ENCODE measurements at regions not wholly inside any gene's neighbourhood (a gene's known extent, or its start where the extent isn't known, plus 50 kb on each side); places are given as distances from the start of the nearest gene placed in this dataset.
"Not testable (repeated sequence)": the region's sequence is repeated elsewhere in the genome, so short reads cannot be mapped to it uniquely, and the experiment has no call there.

DNA sequence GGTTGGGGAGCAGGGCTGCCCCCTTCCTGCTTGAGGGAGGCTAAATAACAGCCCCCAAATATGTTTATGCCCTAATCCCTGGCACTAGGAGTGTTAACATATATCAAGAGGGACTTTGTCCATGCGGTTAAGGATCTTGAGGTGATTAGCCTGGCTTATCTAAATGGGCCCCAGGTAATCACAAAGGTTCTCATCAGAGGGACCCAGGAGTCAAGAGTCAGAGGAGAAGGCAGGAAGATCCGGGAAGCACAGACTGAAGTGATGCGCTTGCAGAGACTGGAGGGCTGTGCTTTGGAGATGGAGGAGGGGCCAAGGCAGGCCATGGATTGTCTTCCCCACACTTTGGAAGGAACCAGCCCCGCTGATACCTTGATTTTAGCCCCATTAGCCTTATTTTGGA lies 86.4 kb downstream of the IER5 start:
- Histone ChIP-seq H3K36me3 (ENCODE audit: control insufficient read depth, insufficient read depth, low read length, severe bottlenecking) (no peaks in the 10 kb centered on the region), H3K4me3 (ENCODE audit: low read length) (no peak overlapping the region), H3K27me3 (replicated peaks; ENCODE audit: control insufficient read depth, insufficient read depth, low read length) (no peaks in the 10 kb centered on the region), H3K9ac (ENCODE audit: low read length) (no peak overlapping the region), H3K9me3 (ENCODE audit: control insufficient read depth, low read length) (peaks cover 11% of the 10 kb centered on the region), H3K4me1 (ENCODE audit: control insufficient read depth, insufficient read depth, low read length) (peaks cover 14% of the 10 kb centered on the region)
- DNase-seq (ENCODE audit: low read depth) = no peak

DNA sequence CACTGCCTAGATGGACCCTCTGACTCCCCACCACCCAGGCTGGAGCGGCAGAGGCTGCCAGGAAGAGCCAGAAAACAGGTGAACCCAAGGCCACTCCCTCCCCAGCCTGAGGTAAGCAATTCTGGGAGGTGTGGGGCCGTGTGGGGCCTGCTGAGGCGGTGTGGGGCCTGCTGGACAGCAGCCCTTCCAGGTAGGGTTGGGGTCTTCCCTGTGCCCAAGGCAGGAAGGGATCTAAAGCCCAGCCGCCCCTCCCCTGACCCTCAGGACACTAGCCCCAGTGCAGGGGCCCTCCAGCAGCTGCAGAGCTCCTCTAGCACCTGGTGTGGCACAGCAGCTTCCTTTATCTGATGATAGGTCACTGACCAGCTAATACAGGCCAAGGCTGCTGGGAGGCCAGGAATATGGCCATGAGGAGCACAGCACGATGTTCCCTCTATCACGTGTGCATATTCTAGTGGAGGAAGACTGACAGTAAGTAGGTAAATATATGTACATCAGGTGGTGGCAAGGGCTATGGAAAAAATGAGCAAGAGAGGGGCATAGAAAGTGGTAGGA lies 86.9 kb downstream of the IER5 start:
- no peak for DNase-seq (ENCODE audit: low read depth)
- no peaks in the 10 kb centered on the region for H3K27me3 ChIP-seq (replicated peaks; ENCODE audit: control insufficient read depth, insufficient read depth, low read length)
- no peaks in the 10 kb centered on the region for H3K36me3 ChIP-seq (ENCODE audit: control insufficient read depth, insufficient read depth, low read length, severe bottlenecking)
- H3K4me1 ChIP-seq (ENCODE audit: control insufficient read depth, insufficient read depth, low read length) = peaks cover 20% of the 10 kb centered on the region
- H3K9me3 ChIP-seq (ENCODE audit: control insufficient read depth, low read length) = peaks cover 11% of the 10 kb centered on the region
- H3K9ac ChIP-seq (ENCODE audit: low read length) = no peak overlapping the region
- no peak overlapping the region for H3K4me3 ChIP-seq (ENCODE audit: low read length)

DNA sequence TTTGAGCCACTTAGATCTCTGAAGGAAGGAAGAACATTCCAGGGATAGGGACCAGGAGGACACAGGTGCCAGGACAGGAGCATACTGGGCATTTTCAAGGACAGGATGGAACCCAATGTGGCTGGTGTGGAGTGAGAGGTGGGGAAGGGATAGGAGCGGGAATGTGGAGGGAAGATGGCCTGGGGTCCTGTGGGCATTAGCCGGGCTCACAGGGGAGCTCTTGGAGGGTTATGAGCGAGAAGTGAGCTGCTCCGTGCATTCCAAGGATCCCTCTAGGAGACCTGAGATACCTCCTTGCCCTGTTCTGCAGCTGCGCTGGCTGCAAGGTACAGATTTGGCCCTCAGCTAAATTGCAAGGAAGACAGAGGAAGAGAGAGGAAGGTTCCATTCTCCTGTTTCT lies 87.5 kb downstream of the IER5 start:
- no peak overlapping the region for H3K9ac ChIP-seq (ENCODE audit: low read length)
- H3K4me3 ChIP-seq (ENCODE audit: low read length) = no peak overlapping the region
- peaks cover 10% of the 10 kb centered on the region for H3K9me3 ChIP-seq (ENCODE audit: control insufficient read depth, low read length)
- H3K36me3 ChIP-seq (ENCODE audit: control insufficient read depth, insufficient read depth, low read length, severe bottlenecking) = no peaks in the 10 kb centered on the region
- no peak for DNase-seq (ENCODE audit: low read depth)
- peaks cover 3% of the 10 kb centered on the region for H3K27me3 ChIP-seq (replicated peaks; ENCODE audit: control insufficient read depth, insufficient read depth, low read length)
- peaks cover 23% of the 10 kb centered on the region for H3K4me1 ChIP-seq (ENCODE audit: control insufficient read depth, insufficient read depth, low read length)

GRCh38 chr1:181178241-181178879 lies 89.9 kb downstream of the IER5 start:
- DNase-seq (ENCODE audit: low read depth) = no peak
- Histone ChIP-seq H3K27me3 (replicated peaks; ENCODE audit: control insufficient read depth, insufficient read depth, low read length) (peaks cover 16% of the 10 kb centered on the region), H3K4me1 (ENCODE audit: control insufficient read depth, insufficient read depth, low read length) (peaks cover 23% of the 10 kb centered on the region), H3K9me3 (ENCODE audit: control insufficient read depth, low read length) (no peaks in the 10 kb centered on the region), H3K9ac (ENCODE audit: low read length) (no peak overlapping the region), H3K36me3 (ENCODE audit: control insufficient read depth, insufficient read depth, low read length, severe bottlenecking) (no peaks in the 10 kb centered on the region), H3K4me3 (ENCODE audit: low read length) (no peak overlapping the region)

DNA sequence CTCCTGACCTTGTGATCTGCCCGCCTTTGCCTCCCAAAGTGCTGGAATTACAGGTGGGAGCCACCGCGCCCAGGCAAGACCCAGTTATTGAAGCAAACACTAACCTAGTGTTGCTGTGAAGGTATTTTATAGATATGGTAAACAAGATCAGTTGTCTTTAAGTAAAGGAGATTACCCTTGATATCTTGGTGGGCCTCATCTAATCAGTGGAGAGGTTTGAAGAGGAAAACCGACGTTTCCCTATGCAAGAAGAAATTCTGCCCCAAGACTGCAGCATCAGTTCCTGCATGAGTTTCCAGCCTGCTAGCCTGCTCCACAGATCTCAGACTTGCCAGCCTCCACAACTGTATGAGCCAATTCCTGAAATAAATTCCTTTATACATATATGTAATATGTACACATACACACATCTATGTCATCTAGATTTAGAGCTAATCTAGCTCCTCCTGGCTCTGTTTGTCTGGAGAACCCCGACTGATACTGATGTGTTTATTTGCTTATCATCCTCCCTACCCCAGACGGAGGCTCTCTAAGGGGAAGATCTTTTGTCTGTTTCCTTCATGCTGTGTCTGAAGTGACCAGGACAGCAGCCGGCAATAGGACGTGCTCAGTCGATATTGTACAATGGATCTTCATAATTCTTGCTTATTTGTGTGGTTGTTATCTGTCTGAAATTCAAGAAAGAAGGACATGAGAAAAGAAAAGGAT lies 90.9 kb downstream of the IER5 start:
- peak overlapping the region; percentile 25 for H3K4me3 ChIP-seq (ENCODE audit: low read length)
- peak overlapping the region; percentile 18 for H3K9ac ChIP-seq (ENCODE audit: low read length)
- peaks cover 23% of the 10 kb centered on the region for H3K4me1 ChIP-seq (ENCODE audit: control insufficient read depth, insufficient read depth, low read length)
- no peak for DNase-seq (ENCODE audit: low read depth)
- H3K36me3 ChIP-seq (ENCODE audit: control insufficient read depth, insufficient read depth, low read length, severe bottlenecking) = no peaks in the 10 kb centered on the region
- no peaks in the 10 kb centered on the region for H3K9me3 ChIP-seq (ENCODE audit: control insufficient read depth, low read length)
- peaks cover 24% of the 10 kb centered on the region for H3K27me3 ChIP-seq (replicated peaks; ENCODE audit: control insufficient read depth, insufficient read depth, low read length)

DNA sequence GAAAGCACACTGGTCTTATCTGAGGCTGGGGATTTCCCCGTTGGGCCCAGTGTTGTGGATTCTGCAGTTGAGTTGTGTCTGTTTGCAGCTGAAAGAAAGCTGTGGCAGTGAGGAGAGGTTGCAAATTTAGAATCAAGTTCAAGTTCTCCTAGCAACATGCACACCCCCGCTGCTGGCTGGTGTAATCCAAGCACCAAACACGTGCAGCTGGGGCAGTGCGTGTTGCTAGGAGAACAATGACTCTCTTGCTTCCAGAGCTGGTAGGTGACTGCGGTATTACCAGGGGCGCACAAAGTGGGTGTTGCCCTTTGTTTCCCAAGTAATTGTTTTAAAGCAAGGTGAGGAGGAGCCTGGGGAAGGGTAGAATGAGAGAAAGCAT lies 91.5 kb downstream of the IER5 start:
- H3K9ac ChIP-seq (ENCODE audit: low read length) = peak overlapping the region; percentile 18
- no peaks in the 10 kb centered on the region for H3K9me3 ChIP-seq (ENCODE audit: control insufficient read depth, low read length)
- no peaks in the 10 kb centered on the region for H3K36me3 ChIP-seq (ENCODE audit: control insufficient read depth, insufficient read depth, low read length, severe bottlenecking)
- H3K27me3 ChIP-seq (replicated peaks; ENCODE audit: control insufficient read depth, insufficient read depth, low read length) = peaks cover 29% of the 10 kb centered on the region
- DNase-seq (ENCODE audit: low read depth) = peak; percentile 77
- peaks cover 23% of the 10 kb centered on the region for H3K4me1 ChIP-seq (ENCODE audit: control insufficient read depth, insufficient read depth, low read length)
- peak overlapping the region; percentile 25 for H3K4me3 ChIP-seq (ENCODE audit: low read length)

DNA sequence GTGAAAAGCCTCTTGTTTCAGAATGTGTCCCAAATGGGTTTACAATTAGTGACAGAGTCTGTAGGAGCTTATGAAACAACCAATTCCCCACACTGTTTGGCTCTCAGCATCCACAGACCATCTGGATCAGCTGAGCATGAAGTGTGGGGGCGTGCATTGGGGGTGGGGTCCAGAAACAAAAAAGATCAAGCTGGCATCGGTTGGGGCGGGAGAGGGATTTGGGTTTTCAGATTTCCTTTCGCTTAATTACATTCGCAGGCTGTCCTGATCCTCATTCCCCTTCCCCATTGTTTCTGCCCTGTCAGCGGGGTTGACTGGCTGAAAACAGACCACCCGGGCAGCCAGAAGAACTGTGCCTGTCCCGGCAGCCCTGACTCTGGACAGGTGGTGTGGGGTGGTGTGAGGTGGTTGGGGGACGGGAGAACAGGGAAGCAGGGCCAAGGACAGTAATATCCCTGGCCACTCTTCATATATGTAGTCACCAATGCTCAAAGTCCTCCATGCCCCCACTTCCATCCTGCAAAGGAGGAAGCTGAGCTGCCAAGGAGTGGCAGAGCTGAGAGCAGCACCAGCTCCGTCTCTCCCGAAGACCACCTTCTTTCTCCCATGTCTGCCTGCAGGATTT lies 92.0 kb downstream of the IER5 start:
- H3K9ac ChIP-seq (ENCODE audit: low read length) = no peak overlapping the region
- H3K27me3 ChIP-seq (replicated peaks; ENCODE audit: control insufficient read depth, insufficient read depth, low read length) = peaks cover 34% of the 10 kb centered on the region
- no peaks in the 10 kb centered on the region for H3K36me3 ChIP-seq (ENCODE audit: control insufficient read depth, insufficient read depth, low read length, severe bottlenecking)
- no peak overlapping the region for H3K4me3 ChIP-seq (ENCODE audit: low read length)
- peaks cover 23% of the 10 kb centered on the region for H3K4me1 ChIP-seq (ENCODE audit: control insufficient read depth, insufficient read depth, low read length)
- no peaks in the 10 kb centered on the region for H3K9me3 ChIP-seq (ENCODE audit: control insufficient read depth, low read length)
- DNase-seq (ENCODE audit: low read depth) = no peak

GRCh38 chr1:181181792-181182585 lies 93.5 kb downstream of the IER5 start:
- Histone ChIP-seq H3K4me3 (ENCODE audit: low read length) (no peak overlapping the region), H3K9ac (ENCODE audit: low read length) (no peak overlapping the region)
- no peak for DNase-seq (ENCODE audit: low read depth)

DNA sequence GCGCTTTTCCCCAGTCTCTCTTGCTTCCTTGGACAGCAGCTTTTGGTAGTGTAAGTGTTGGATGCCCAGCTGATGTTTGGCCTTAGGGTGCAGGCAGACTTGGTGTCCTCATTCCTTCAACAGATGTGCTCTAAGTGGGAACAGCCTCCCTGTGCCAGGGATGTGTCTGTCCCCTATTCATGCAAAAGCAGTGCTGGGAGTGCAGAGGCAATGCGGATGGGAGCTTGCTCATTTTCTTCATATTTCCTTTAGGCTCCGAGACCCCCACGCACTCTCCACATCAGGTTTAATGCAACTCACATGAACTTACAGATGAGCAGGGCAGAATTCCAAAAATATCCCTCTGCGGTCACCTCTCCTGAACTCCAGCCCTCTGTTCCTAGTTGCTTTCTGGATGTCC lies 96.1 kb downstream of the IER5 start:
- no peak overlapping the region for H3K9ac ChIP-seq (ENCODE audit: low read length)
- DNase-seq (ENCODE audit: low read depth) = no peak
- H3K4me1 ChIP-seq (ENCODE audit: control insufficient read depth, insufficient read depth, low read length) = peaks cover 11% of the 10 kb centered on the region
- peaks cover 47% of the 10 kb centered on the region for H3K27me3 ChIP-seq (replicated peaks; ENCODE audit: control insufficient read depth, insufficient read depth, low read length)
- H3K4me3 ChIP-seq (ENCODE audit: low read length) = no peak overlapping the region
- H3K9me3 ChIP-seq (ENCODE audit: control insufficient read depth, low read length) = no peaks in the 10 kb centered on the region
- no peaks in the 10 kb centered on the region for H3K36me3 ChIP-seq (ENCODE audit: control insufficient read depth, insufficient read depth, low read length, severe bottlenecking)

More at GRCh38 chr1:181181792-181182585, 93.5 kb downstream of the IER5 start:
- Histone ChIP-seq H3K27me3 (replicated peaks; ENCODE audit: control insufficient read depth, insufficient read depth, low read length) (peaks cover 37% of the 10 kb centered on the region), H3K9me3 (ENCODE audit: control insufficient read depth, low read length) (no peaks in the 10 kb centered on the region), H3K4me1 (ENCODE audit: control insufficient read depth, insufficient read depth, low read length) (peaks cover 23% of the 10 kb centered on the region), H3K36me3 (ENCODE audit: control insufficient read depth, insufficient read depth, low read length, severe bottlenecking) (no peaks in the 10 kb centered on the region)

GRCh38 chr1:181185461-181185860 lies 97.0 kb downstream of the IER5 start:
- Histone ChIP-seq H3K9me3 (ENCODE audit: control insufficient read depth, low read length) (no peaks in the 10 kb centered on the region), H3K36me3 (ENCODE audit: control insufficient read depth, insufficient read depth, low read length, severe bottlenecking) (no peaks in the 10 kb centered on the region)

DNA sequence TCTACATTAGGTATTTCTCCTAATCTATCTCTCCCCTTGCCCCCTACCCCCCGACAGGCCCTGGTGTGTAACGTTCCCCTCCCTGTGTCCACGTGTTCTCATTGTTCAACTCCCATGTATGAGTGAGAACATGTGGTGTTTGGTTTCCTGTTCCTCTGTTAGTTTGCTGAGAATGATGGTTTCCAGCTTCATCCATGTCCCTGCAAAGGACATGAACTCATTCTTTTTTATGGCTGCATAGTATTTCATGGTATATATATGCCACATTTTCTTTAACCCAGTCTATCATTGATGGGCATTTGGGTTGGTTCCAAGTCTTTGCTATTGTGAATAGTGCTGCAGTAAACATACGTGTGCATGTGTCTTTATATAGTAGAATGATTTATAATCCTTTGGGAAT lies 97.6 kb downstream of the IER5 start:
- not testable (repeated sequence) for H3K9ac ChIP-seq (ENCODE audit: low read length); H3K4me3 ChIP-seq (ENCODE audit: low read length); H3K4me1 ChIP-seq (ENCODE audit: control insufficient read depth, insufficient read depth, low read length); DNase-seq (ENCODE audit: low read depth); H3K36me3 ChIP-seq (ENCODE audit: control insufficient read depth, insufficient read depth, low read length, severe bottlenecking); H3K9me3 ChIP-seq (ENCODE audit: control insufficient read depth, low read length)
- peaks cover 53% of the 10 kb centered on the region for H3K27me3 ChIP-seq (replicated peaks; ENCODE audit: control insufficient read depth, insufficient read depth, low read length)

More at GRCh38 chr1:181185461-181185860, 97.0 kb downstream of the IER5 start:
- no peak overlapping the region for H3K4me3 ChIP-seq (ENCODE audit: low read length)
- H3K4me1 ChIP-seq (ENCODE audit: control insufficient read depth, insufficient read depth, low read length) = peaks cover 3% of the 10 kb centered on the region
- no peak overlapping the region for H3K9ac ChIP-seq (ENCODE audit: low read length)
- DNase-seq (ENCODE audit: low read depth) = no peak
- H3K27me3 ChIP-seq (replicated peaks; ENCODE audit: control insufficient read depth, insufficient read depth, low read length) = peaks cover 49% of the 10 kb centered on the region
